Adrenal gland (tissue), 5 donors: ENCODE measurements at regions not wholly inside any gene's neighbourhood (a gene's known extent, or its start where the extent isn't known, plus 50 kb on each side); places are given as distances from the start of the nearest gene placed in this dataset.

Experiments
- CTCF ChIP-seq, 6 experiments: fragments of 450-650 bp in 4 of 6; fragments of 200-600 bp in 2 of 6; sonication (generic) in 1 of 6; IDR thresholded peaks; 1 replicate in 5 of 6; 2 replicates in 1 of 6; pipeline versions ENCODE4 v1.5.1 to v1.8.0; 2016 to 2021; ENCODE audit warnings: antibody characterized with exemption in 6 of 6, mild to moderate bottlenecking in 2 of 6, moderate library complexity in 1 of 6
- POLR2A ChIP-seq, 2 donors: fragments of 450-650 bp; IDR thresholded peaks; one replicate each; pipeline ENCODE4 v1.6.1; 2017; ENCODE audit warnings: antibody characterized with exemption in 2 of 2, mild to moderate bottlenecking in 2 of 2, moderate library complexity in 1 of 2
- donor health status: DM: no; HTN: no; CAD: no.

- TF ChIP-seq CTCF (IDR thresholded peaks at IDR 0.05) (no peak), POLR2A (IDR thresholded peaks at IDR 0.05) (no peak)
These were observed 70.8 kb upstream of the KDM7A start for GRCh38 chr7:140247559-140247958.
